HepG2 (cell line): ENCODE measurements at regions not wholly inside any gene's neighbourhood (a gene's known extent, or its start where the extent isn't known, plus 50 kb on each side); places are given as distances from the start of the nearest gene placed in this dataset.

ENCODE experiments used
- BHLHE40 ChIP-seq: IDR thresholded peaks from 2 replicates; pipeline ENCODE4 v1.6.1; 2011; ENCODE audit warnings: low read length, improper control_type of control experiment
- CENPX ChIP-seq: sonication (generic); formaldehyde crosslinking; IDR thresholded peaks from 2 replicates; pipeline ENCODE4 v1.9.0; 2021; ENCODE audit warnings: mild to moderate bottlenecking, missing genetic modification reagents, moderate library complexity
- DBP ChIP-seq: sonication (generic); formaldehyde crosslinking; IDR thresholded peaks from 2 replicates; pipeline ENCODE4 v1.4.0; 2020; ENCODE audit warnings: missing genetic modification reagents; ENCODE audit errors: not compliant biosample characterization
- HOXA7 ChIP-seq: sonication (generic); formaldehyde crosslinking; IDR thresholded peaks from 2 replicates; pipeline ENCODE4 v1.8.1; 2022; ENCODE audit warnings: mild to moderate bottlenecking, missing genetic modification reagents, moderate library complexity
- IRF1 ChIP-seq: sonication (generic); formaldehyde crosslinking; IDR thresholded peaks from 2 replicates; pipeline ENCODE4 v1.4.0; 2020; ENCODE audit warnings: low read depth, mild to moderate bottlenecking, missing genetic modification reagents
- NFKB2 ChIP-seq: sonication (generic); formaldehyde crosslinking; IDR thresholded peaks from 2 replicates; pipeline ENCODE4 v1.4.0; 2020; ENCODE audit warnings: missing genetic modification reagents, borderline replicate concordance
- NFYB ChIP-seq: sonication (generic); formaldehyde crosslinking; IDR thresholded peaks from 2 replicates; pipeline ENCODE4 v1.4.0; 2020; ENCODE audit warnings: missing genetic modification reagents
- NR1H2 ChIP-seq: sonication (generic); formaldehyde crosslinking; IDR thresholded peaks from 2 replicates; pipeline ENCODE4 v1.8.1; 2022; ENCODE audit warnings: low read depth, missing genetic modification reagents, borderline replicate concordance
- RBM22 ChIP-seq: fragments of 200-400 bp; formaldehyde crosslinking; optimal IDR thresholded peaks from 2 replicates; pipeline ENCODE3; 2017; ENCODE audit warnings: mild to moderate bottlenecking, low read length, moderate library complexity
- SRSF1 ChIP-seq: fragments of 200-400 bp; formaldehyde crosslinking; optimal IDR thresholded peaks from 2 replicates; pipeline ENCODE3; 2017; ENCODE audit warnings: mild to moderate bottlenecking, low read depth, low read length, moderate library complexity
- TARDBP ChIP-seq: sonication (generic); formaldehyde crosslinking; IDR thresholded peaks from 2 replicates; pipeline ENCODE4 v1.8.0; 2022; ENCODE audit warnings: mild to moderate bottlenecking, missing genetic modification reagents
- TFAP4 ChIP-seq: sonication (generic); IDR thresholded peaks from 2 replicates; pipeline ENCODE4 v1.6.1; 2016; ENCODE audit warnings: low read depth, borderline replicate concordance
- TRIM24 ChIP-seq: sonication (generic); formaldehyde crosslinking; IDR thresholded peaks from 2 replicates; pipeline ENCODE4 v1.8.0; 2022; ENCODE audit warnings: mild to moderate bottlenecking, missing genetic modification reagents
- ZNF101 ChIP-seq: sonication (generic); formaldehyde crosslinking; IDR thresholded peaks from 2 replicates; pipeline ENCODE4 v1.4.0; 2020; ENCODE audit warnings: mild to moderate bottlenecking, low read depth, missing genetic modification reagents, borderline replicate concordance
- ZNF142 ChIP-seq: sonication (generic); formaldehyde crosslinking; IDR thresholded peaks from 2 replicates; pipeline ENCODE4 v1.4.0; 2020; ENCODE audit warnings: missing genetic modification reagents
- ZNF251 ChIP-seq: sonication (generic); formaldehyde crosslinking; IDR thresholded peaks from 2 replicates; pipeline ENCODE4 v1.9.0; 2021; ENCODE audit warnings: mild to moderate bottlenecking, missing genetic modification reagents
- ZNF263 ChIP-seq: sonication (generic); formaldehyde crosslinking; IDR thresholded peaks from 2 replicates; pipeline ENCODE4 v1.4.0; 2020; ENCODE audit warnings: missing genetic modification reagents
- ZNF589 ChIP-seq: sonication (generic); formaldehyde crosslinking; conservative IDR thresholded peaks from 2 replicates; pipeline ENCODE4 v1.8.0; 2022; ENCODE audit warnings: mild to moderate bottlenecking, moderate library complexity, missing genetic modification reagents
- ZNF713 ChIP-seq: sonication (generic); formaldehyde crosslinking; IDR thresholded peaks from 2 replicates; pipeline ENCODE4 v1.4.0; 2020; ENCODE audit warnings: mild to moderate bottlenecking, missing genetic modification reagents
- ZNF850 ChIP-seq: sonication (generic); formaldehyde crosslinking; conservative IDR thresholded peaks from 2 replicates; pipeline ENCODE4 v1.9.0; 2021; ENCODE audit warnings: mild to moderate bottlenecking, missing genetic modification reagents
- ZNF891 ChIP-seq: sonication (generic); formaldehyde crosslinking; IDR thresholded peaks from 2 replicates; pipeline ENCODE4 v1.5.0; 2020; ENCODE audit warnings: mild to moderate bottlenecking, missing genetic modification reagents

GRCh38 chr15:67915461-67916374, 75.9 kb upstream of the RNU6-1 start (continued):
- TF ChIP-seq RBM22: peak; percentile 36
- TF ChIP-seq NR1H2 (CRISPR knock-in tag): no peak
- TF ChIP-seq SRSF1: no peak
- no peak for TF ChIP-seq ZNF589
- TF ChIP-seq ZNF142 (CRISPR knock-in tag): no peak
- peak; percentile 90 for TF ChIP-seq TARDBP (CRISPR knock-in tag)
- no peak for TF ChIP-seq ZNF713 (CRISPR knock-in tag)
- no peak for TF ChIP-seq NFYB (CRISPR knock-in tag)
- TF ChIP-seq ZNF251 (CRISPR knock-in tag): no peak
- no peak for TF ChIP-seq ZNF101 (CRISPR knock-in tag)
- no peak for TF ChIP-seq ZNF850 (CRISPR knock-in tag)
- TF ChIP-seq TFAP4: peak; percentile 96
- no peak for TF ChIP-seq IRF1 (CRISPR knock-in tag)
- no peak for TF ChIP-seq BHLHE40
- no peak for TF ChIP-seq ZNF891 (CRISPR knock-in tag)
- TF ChIP-seq TRIM24: no peak
- no peak for TF ChIP-seq CENPX (CRISPR knock-in tag)
- no peak for TF ChIP-seq DBP (CRISPR knock-in tag)
- peak; percentile 37; the same call in 1 of the 2 replicates for TF ChIP-seq NFKB2 (CRISPR knock-in tag)
- peak; percentile 60; the same call in 1 of the 2 replicates for TF ChIP-seq ZNF263 (CRISPR knock-in tag)
- TF ChIP-seq HOXA7 (CRISPR knock-in tag): no peak
